ENCODE measurements at regions not wholly inside any gene's neighbourhood (a gene's known extent, or its start where the extent isn't known, plus 50 kb on each side); places are given as distances from the start of the nearest gene placed in this dataset.

DNA sequence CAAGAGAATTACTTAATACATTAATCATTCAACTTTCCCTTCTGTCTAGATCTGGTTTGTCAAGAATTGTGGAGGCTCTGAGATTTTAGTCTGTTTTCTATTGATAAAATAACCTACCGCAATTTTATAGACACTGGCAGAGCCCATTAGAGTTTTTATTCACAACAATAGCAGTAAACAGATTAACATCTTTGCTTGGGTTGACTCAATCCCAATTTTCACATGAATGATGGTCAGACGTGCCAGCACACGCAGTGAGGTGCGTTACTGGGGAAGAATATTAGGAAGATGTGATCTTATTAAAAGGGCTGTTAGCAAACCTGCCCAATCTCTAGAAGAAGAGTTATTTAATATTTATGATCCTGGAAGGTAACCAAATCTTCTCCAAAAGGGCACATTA is 736.6 kb downstream of the MRPL39 start:
- H3K27ac ChIP-seq, result no peak overlapping the region
- 80 to 97% methylated on average over 4 of the region's 4 CpGs for WGBS, 2 donors (ENCODE audit: low coverage in 1 of 2)
- H3K36me3 ChIP-seq, result no peaks in the 10 kb centered on the region
- no peak for TF ChIP-seq EP300 (IDR thresholded peaks at IDR 0.05)
- no peak overlapping the region for H3K4me3 ChIP-seq
- no peaks in the 10 kb centered on the region for H3K27me3 ChIP-seq
- no peaks in the 10 kb centered on the region for H3K4me1 ChIP-seq
- H3K9me3 ChIP-seq, result peaks cover 0 to 10% (median 0%) of the 10 kb centered on the region in 3 donors
- no peak for ATAC-seq

DNA sequence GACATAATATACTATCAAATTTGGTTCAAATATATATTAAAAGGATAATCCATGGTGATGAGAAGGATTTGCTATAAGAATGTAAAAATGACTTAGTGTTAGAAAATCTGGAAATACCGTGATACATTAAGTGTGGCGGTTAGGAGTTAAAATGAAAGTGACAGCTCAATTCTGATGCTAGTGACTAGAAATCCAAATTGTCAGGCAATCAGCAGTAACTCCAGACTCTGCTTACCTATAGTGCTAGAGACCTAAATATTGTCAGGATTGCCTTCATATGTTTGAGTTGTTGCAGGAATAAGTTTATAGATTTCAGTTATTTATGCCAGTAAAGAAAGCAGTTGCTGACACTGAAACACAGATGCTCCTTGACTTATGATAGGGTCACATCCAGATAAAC is 737.4 kb downstream of the MRPL39 start:
- WGBS, 2 donors (ENCODE audit: low coverage in 1 of 2), result 72 to 92% methylated on average over 2 of the region's 2 CpGs
- Histone ChIP-seq H3K27me3 (no peaks in the 10 kb centered on the region), H3K4me3 (no peak overlapping the region), H3K27ac (no peak overlapping the region), H3K4me1 (no peaks in the 10 kb centered on the region), H3K36me3 (no peaks in the 10 kb centered on the region), H3K9me3 (peaks cover 0 to 10% (median 0%) of the 10 kb centered on the region in 3 donors)
- TF ChIP-seq, protein P1, sequence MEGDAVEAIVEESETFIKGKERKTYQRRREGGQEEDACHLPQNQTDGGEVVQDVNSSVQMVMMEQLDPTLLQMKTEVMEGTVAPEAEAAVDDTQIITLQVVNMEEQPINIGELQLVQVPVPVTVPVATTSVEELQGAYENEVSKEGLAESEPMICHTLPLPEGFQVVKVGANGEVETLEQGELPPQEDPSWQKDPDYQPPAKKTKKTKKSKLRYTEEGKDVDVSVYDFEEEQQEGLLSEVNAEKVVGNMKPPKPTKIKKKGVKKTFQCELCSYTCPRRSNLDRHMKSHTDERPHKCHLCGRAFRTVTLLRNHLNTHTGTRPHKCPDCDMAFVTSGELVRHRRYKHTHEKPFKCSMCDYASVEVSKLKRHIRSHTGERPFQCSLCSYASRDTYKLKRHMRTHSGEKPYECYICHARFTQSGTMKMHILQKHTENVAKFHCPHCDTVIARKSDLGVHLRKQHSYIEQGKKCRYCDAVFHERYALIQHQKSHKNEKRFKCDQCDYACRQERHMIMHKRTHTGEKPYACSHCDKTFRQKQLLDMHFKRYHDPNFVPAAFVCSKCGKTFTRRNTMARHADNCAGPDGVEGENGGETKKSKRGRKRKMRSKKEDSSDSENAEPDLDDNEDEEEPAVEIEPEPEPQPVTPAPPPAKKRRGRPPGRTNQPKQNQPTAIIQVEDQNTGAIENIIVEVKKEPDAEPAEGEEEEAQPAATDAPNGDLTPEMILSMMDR (IDR thresholded peaks at IDR 0.05), result no peak
- TF ChIP-seq POLR2A (IDR thresholded peaks at IDR 0.05) (no peak), EP300 (IDR thresholded peaks at IDR 0.05) (no peak), POLR2AphosphoS5 (IDR thresholded peaks at IDR 0.05) (no peak)
- ATAC-seq, result no peak

DNA sequence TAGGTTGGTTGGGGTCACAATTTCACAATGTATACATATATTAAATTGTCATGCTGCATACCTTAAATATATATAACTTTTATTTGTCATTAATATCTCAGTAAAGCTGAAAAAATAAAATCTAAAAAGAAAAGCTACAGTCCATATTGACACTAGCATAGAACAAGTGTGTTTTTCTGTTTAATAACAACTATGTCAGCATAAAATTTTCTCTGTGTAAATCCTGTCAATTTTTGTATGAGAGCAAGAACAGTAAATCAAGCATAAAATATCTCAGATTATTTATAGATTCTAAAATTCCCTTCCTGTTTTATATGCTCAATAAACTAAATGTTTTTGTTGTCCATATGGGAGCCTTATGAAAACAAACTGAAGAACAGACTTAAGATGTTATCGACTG is 739.2 kb downstream of the MRPL39 start:
- ATAC-seq, result no peak

DNA sequence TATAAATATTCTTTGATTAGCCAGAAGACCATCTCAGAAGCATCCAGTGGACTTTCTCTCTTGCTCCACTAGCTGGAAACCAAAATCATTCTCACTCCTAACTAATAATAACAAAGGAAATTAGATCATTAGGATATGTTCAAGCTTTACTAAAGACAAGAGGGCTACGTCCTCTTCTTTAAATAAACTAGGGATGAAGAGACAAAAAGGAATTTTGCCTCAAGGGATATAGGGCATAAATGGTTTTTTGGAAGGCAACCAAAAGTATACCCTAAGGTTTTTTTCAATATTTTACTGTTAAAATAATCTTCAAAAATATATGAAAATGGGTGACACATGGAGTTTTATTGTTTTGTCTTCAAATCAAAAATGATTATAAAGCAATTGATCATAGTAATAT is 745.8 kb downstream of the MRPL39 start:
- TF ChIP-seq EP300 (IDR thresholded peaks at IDR 0.05), result no peak
- no peak for TF ChIP-seq POLR2AphosphoS5 (IDR thresholded peaks at IDR 0.05)
- TF ChIP-seq, protein P1 (IDR thresholded peaks at IDR 0.05), result no peak
- no peak for TF ChIP-seq POLR2A (IDR thresholded peaks at IDR 0.05)
- no peaks in the 10 kb centered on the region for H3K27me3 ChIP-seq
- ATAC-seq, result no peak
- H3K27ac ChIP-seq, result no peak overlapping the region
- H3K4me3 ChIP-seq, result no peak overlapping the region
- WGBS, 2 donors (ENCODE audit: low coverage in 1 of 2), result 6 to 46% methylated on average over 1 of the region's 1 CpG
- H3K4me1 ChIP-seq, result no peaks in the 10 kb centered on the region
- H3K9me3 ChIP-seq, result no peaks in the 10 kb centered on the region
- no peaks in the 10 kb centered on the region for H3K36me3 ChIP-seq

More for the DNA sequence above, 739.2 kb downstream of the MRPL39 start:
- Histone ChIP-seq H3K9me3 (peaks cover 0 to 10% (median 0%) of the 10 kb centered on the region in 3 donors), H3K27ac (no peak overlapping the region), H3K4me3 (no peak overlapping the region), H3K4me1 (no peaks in the 10 kb centered on the region), H3K36me3 (no peaks in the 10 kb centered on the region), H3K27me3 (no peaks in the 10 kb centered on the region)
- WGBS, 2 donors (ENCODE audit: low coverage in 1 of 2), result 69 to 88% methylated on average over 1 of the region's 1 CpG
- TF ChIP-seq POLR2A (IDR thresholded peaks at IDR 0.05) (no peak), POLR2AphosphoS5 (IDR thresholded peaks at IDR 0.05) (no peak), EP300 (IDR thresholded peaks at IDR 0.05) (no peak)
- TF ChIP-seq, protein P1 (IDR thresholded peaks at IDR 0.05), result no peak

DNA sequence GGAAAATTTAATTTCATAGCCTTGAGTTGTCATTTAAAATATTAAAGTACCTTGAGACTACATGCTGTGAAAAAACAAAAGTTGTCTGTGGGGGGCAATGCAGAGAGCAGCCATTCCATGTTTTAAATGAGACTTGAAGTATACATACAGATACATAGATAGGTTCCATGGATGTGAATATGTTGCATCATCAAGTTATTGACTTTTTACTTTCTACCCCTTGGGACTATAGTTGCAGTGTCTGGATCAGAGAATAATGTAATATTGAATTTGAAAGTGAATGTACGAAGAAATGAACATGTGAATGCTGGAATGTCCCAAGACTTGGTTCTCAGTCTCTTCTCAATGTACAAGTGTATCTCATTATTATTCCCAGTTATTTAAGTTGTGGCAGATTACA is 751.0 kb downstream of the MRPL39 start:
- H3K9me3 ChIP-seq, result no peaks in the 10 kb centered on the region
- TF ChIP-seq, protein P1 (IDR thresholded peaks at IDR 0.05), result no peak
- TF ChIP-seq POLR2A (IDR thresholded peaks at IDR 0.05) (no peak), POLR2AphosphoS5 (IDR thresholded peaks at IDR 0.05) (no peak), EP300 (IDR thresholded peaks at IDR 0.05) (no peak)
- no peaks in the 10 kb centered on the region for H3K4me1 ChIP-seq
- no peaks in the 10 kb centered on the region for H3K27me3 ChIP-seq
- ATAC-seq, result no peak
- no peak overlapping the region for H3K27ac ChIP-seq
- H3K4me3 ChIP-seq, result no peak overlapping the region
- H3K36me3 ChIP-seq, result no peaks in the 10 kb centered on the region
- 27 to 91% methylated on average over 1 of the region's 1 CpG for WGBS, 2 donors (ENCODE audit: low coverage in 1 of 2)
